Posterior vena cava (tissue), 2 donors: ENCODE measurements at regions not wholly inside any gene's neighbourhood (a gene's known extent, or its start where the extent isn't known, plus 50 kb on each side); places are given as distances from the start of the nearest gene placed in this dataset.

Experiments used
- DNase-seq: peaks from one replicate; pipeline ENCODE4 v3.0.0-alpha.2; 2020; ENCODE audit warnings: low spot score
- intact Hi-C, 2 donors: fragments of 100-400 bp; cut with DNase I; formaldehyde crosslinking; loops; one replicate each; pipeline versions ENCODE4 v1.14.1 to v1.14.2; 2022 to 2023
- donor health status: DM: yes; HTN: yes; CAD: no.
- donor health status: DM: yes; HTN: yes; CAD: no.

DNA sequence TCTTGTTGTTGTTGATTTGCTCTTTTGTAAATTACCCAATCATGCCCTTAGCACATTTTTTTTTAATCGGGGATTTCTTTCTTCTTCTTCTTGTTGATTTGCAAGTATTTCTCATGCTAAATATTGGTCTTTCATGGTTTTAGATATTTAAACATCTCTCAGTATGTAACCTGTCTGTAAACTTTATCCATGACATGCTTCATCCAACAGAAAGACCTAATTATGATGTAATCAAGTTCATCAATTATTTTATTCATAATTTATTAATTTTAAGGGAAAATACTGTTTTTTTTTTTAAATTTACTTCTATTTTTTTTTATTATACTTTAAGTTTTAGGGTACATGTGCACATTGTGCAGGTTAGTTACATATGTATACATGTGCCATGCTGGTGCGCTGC is 69.8 kb downstream of the TNFSF18 start:
- intact Hi-C loops: no loop called here
- no peak for DNase-seq
